Karpas-422 (cell line): ENCODE measurements at regions not wholly inside any gene's neighbourhood (a gene's known extent, or its start where the extent isn't known, plus 50 kb on each side); places are given as distances from the start of the nearest gene placed in this dataset.

Experiments
- DNase-seq: peaks from one replicate; pipeline ENCODE4 v3.0.0-alpha.2; 2015
- H2AFZ ChIP-seq: fragments of 200-600 bp; sonication (generic); 2 replicates; pipeline ENCODE4 v1.6.1; 2014; ENCODE audit warnings: antibody characterized with exemption, low read length, mixed read lengths
- H3K27ac ChIP-seq: fragments of 200-600 bp; sonication (generic); 2 replicates; pipeline ENCODE4 v1.5.1; 2014; ENCODE audit warnings: mild to moderate bottlenecking, low read length, moderate library complexity
- H3K27me3 ChIP-seq: fragments of 200-600 bp; sonication (generic); 2 replicates; pipeline ENCODE4 v1.6.1; 2014; ENCODE audit warnings: low read length, mixed read lengths
- H3K36me3 ChIP-seq: fragments of 200-600 bp; sonication (generic); 2 replicates; pipeline ENCODE4 v1.6.1; 2014; ENCODE audit warnings: low read length, mixed read lengths; ENCODE audit not compliant: insufficient read depth
- H3K4me1 ChIP-seq: fragments of 200-600 bp; sonication (generic); 2 replicates; pipeline ENCODE4 v1.6.1; 2014; ENCODE audit warnings: mild to moderate bottlenecking, low read length, mixed read lengths
- H3K4me2 ChIP-seq: fragments of 200-600 bp; sonication (generic); 2 replicates; pipeline ENCODE4 v1.6.1; 2014; ENCODE audit warnings: low read length, low read depth, mild to moderate bottlenecking; ENCODE audit not compliant: poor library complexity, severe bottlenecking
- H3K4me3 ChIP-seq: fragments of 200-600 bp; sonication (generic); 2 replicates; pipeline ENCODE4 v1.5.1; 2014; ENCODE audit warnings: mild to moderate bottlenecking, antibody characterized with exemption, low read length, mixed read lengths
- H3K79me2 ChIP-seq: fragments of 200-600 bp; sonication (generic); 2 replicates; pipeline ENCODE4 v1.6.1; 2014; ENCODE audit warnings: mild to moderate bottlenecking, low read length, mixed read lengths
- H3K9ac ChIP-seq: fragments of 200-600 bp; sonication (generic); 2 replicates; pipeline ENCODE4 v1.6.0; 2014; ENCODE audit warnings: low read length
- H3K9me2 ChIP-seq: fragments of 200-600 bp; sonication (generic), shearing (Covaris generic); replicated peaks from 2 replicates; pipeline ENCODE4 v1.6.0; 2014; ENCODE audit warnings: mild to moderate bottlenecking, low read length, moderate library complexity; ENCODE audit not compliant: insufficient read depth
- H3K9me3 ChIP-seq: fragments of 300-700, 200-600 bp; sonication (generic); 2 replicates; pipeline ENCODE4 v1.6.1; 2014; ENCODE audit warnings: low read length, mixed read lengths
- H4K20me1 ChIP-seq: fragments of 200-600 bp; sonication (generic); 2 replicates; pipeline ENCODE4 v1.6.1; 2014; ENCODE audit warnings: mild to moderate bottlenecking, antibody characterized with exemption, low read length, low read depth; ENCODE audit not compliant: insufficient read depth

DNA sequence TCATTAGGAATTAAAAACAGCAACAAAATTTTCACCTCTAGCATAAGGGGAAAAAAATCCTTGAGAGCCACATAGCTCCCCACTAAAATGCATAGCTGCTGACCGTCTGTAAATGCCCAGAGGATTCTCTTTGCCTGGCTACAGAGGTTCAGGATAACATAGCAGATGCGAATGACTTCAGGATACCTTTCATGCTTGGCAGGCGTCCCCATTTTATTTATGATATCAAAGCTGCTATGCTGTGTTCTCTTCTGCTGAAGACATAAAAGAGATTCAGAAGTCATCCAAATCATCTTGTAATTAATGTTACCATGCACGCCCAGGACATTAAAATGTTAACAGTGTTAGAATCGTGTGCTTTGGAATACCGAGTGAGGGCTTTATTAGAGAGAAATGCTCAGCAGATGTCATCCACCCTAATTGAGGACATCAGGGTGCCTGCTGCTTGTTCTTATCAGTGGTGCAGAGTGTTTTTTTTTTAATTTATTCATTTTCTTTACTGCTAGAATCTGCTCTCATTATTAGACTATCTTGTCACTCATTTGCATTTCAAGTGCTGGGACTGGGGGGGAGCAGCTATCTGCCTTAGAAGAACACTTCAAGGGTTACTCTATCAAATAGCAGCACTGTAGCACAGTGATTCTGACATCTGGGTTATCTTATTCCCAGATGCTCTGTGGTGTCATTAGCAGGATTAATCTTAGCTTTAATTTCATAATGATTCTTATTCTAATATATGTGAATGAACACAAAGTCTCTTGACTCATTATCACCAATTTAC, 139.5 kb downstream of the ZNF326 start:
- H4K20me1 ChIP-seq = no peaks in the 10 kb centered on the region
- no peaks in the 10 kb centered on the region for H3K36me3 ChIP-seq
- no peaks in the 10 kb centered on the region for H3K9me3 ChIP-seq
- H3K4me3 ChIP-seq = no peak overlapping the region
- H3K4me1 ChIP-seq = no peaks in the 10 kb centered on the region
- H3K9ac ChIP-seq = no peak overlapping the region
- no peaks in the 10 kb centered on the region for H3K27me3 ChIP-seq
- DNase-seq = no peak
- no peaks in the 10 kb centered on the region for H3K9me2 ChIP-seq
- H2AFZ ChIP-seq = no peak overlapping the region
- no peaks in the 10 kb centered on the region for H3K79me2 ChIP-seq
- H3K27ac ChIP-seq = no peak overlapping the region
- H3K4me2 ChIP-seq = no peak overlapping the region

DNA sequence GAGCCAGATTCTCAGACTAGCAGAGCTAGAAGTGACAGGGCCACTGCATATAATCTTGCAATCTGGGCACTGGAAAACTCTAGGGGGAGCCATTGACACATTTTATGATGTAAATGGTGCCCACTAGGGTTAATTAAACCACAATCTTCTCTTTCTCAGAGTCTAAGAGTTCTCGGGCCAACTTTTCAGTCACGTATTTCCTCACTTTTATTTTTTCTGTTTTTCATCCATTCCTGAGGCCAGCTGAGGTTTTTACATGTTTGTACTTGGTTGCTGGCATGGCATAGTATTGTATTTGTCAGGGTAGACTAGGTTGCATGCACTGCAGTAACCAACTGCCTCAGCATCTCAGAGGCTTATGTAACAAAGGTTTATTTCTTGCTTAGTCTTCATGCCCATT, 138.2 kb downstream of the ZNF326 start:
- Histone ChIP-seq H3K4me2 (no peak overlapping the region), H3K27ac (no peak overlapping the region), H3K4me3 (no peak overlapping the region), H3K9ac (no peak overlapping the region), H2AFZ (no peak overlapping the region), H4K20me1 (no peaks in the 10 kb centered on the region), H3K9me2 (no peaks in the 10 kb centered on the region), H3K4me1 (no peaks in the 10 kb centered on the region), H3K27me3 (no peaks in the 10 kb centered on the region), H3K79me2 (no peaks in the 10 kb centered on the region), H3K36me3 (no peaks in the 10 kb centered on the region), H3K9me3 (no peaks in the 10 kb centered on the region)
- DNase-seq = peak; percentile 84

DNA sequence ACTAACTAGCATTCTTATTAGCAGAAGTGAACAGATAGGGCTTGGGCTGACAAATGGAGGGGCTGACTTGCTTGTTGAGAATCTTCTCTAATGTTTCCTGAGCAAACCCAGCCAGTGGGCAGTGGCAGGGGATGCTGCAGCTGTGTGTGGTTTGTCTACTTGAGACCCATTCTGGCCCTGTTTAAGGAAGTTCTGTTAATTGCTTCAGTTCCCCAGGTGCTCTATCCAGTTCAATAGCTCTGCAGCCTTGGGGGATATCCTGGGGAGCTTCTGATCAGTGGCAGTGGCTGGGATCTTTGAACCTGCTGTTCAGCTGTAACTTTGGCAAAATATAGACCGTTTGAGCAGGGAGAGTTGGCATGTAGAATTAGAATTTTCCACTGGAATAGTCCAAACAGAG, 137.4 kb downstream of the ZNF326 start:
- Histone ChIP-seq H3K27me3 (no peaks in the 10 kb centered on the region), H2AFZ (no peak overlapping the region), H3K4me1 (no peaks in the 10 kb centered on the region), H3K9me2 (no peaks in the 10 kb centered on the region), H3K27ac (no peak overlapping the region), H3K9ac (no peak overlapping the region), H3K4me3 (no peak overlapping the region), H3K36me3 (no peaks in the 10 kb centered on the region), H3K4me2 (no peak overlapping the region), H3K9me3 (no peaks in the 10 kb centered on the region), H4K20me1 (no peaks in the 10 kb centered on the region), H3K79me2 (no peaks in the 10 kb centered on the region)
- DNase-seq = no peak

DNA sequence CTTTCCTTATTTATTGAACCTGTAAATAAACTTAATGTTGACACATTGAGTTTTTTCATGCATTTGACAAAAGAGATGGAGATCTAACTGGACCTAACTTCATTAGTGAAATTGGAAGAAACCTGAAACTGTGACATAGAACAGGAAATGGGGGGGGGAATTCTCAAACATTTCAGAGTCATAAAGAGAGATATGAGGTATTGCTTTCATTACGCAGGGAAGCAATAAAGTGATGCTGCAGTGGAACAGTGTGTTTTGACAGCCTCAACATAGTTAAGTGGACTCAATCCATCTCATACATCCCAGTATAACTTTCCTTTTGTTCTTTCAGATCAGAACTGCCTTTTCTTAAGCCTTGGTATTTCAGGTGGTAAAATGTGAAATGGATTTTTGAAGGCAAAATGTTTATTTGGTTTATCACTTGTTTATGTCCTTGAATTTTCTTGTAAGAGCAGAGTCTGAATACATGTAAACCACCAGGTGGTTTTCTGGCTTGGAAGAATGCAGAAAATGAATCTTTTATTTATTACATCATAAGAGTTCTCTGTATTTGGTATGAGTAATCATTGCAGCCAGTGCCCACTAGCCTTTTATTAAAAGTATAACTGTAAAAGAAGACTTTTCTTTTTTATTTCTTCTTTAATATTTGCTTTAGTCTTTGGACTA, 132.5 kb downstream of the ZNF326 start:
- Histone ChIP-seq H2AFZ (no peak overlapping the region), H3K9me3 (no peaks in the 10 kb centered on the region), H3K27me3 (no peaks in the 10 kb centered on the region), H3K4me1 (no peaks in the 10 kb centered on the region), H3K4me2 (no peak overlapping the region), H3K9ac (no peak overlapping the region), H3K79me2 (no peaks in the 10 kb centered on the region), H4K20me1 (no peaks in the 10 kb centered on the region), H3K27ac (no peak overlapping the region), H3K9me2 (no peaks in the 10 kb centered on the region), H3K36me3 (no peaks in the 10 kb centered on the region), H3K4me3 (no peak overlapping the region)
- no peak for DNase-seq

DNA sequence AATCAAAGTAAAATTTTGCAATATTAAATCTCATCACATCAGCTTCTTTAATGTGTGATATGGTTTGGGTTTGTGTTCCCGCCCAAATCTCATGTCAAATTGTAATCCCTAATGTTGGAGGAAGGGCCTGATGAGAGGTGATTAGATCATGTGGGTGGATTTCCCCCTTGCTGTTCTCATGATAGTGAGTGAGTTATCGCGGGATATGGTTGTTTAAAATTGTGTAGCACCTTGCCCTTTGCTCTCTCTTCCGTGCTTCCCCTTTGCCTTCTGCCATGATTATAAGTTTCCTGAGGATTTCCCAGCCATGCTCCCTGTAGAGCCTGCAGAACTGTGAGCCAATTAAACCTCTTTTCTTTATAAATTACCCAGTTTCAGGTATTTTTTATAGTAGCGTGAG, 131.9 kb downstream of the ZNF326 start:
- no peaks in the 10 kb centered on the region for H3K4me1 ChIP-seq
- no peak overlapping the region for H3K9ac ChIP-seq
- no peaks in the 10 kb centered on the region for H3K9me2 ChIP-seq
- no peak overlapping the region for H2AFZ ChIP-seq
- H3K27me3 ChIP-seq = no peaks in the 10 kb centered on the region
- H3K4me2 ChIP-seq = no peak overlapping the region
- no peak for DNase-seq
- no peaks in the 10 kb centered on the region for H3K79me2 ChIP-seq
- H3K36me3 ChIP-seq = no peaks in the 10 kb centered on the region
- H3K9me3 ChIP-seq = no peaks in the 10 kb centered on the region
- H3K27ac ChIP-seq = no peak overlapping the region
- no peak overlapping the region for H3K4me3 ChIP-seq
- H4K20me1 ChIP-seq = no peaks in the 10 kb centered on the region

DNA sequence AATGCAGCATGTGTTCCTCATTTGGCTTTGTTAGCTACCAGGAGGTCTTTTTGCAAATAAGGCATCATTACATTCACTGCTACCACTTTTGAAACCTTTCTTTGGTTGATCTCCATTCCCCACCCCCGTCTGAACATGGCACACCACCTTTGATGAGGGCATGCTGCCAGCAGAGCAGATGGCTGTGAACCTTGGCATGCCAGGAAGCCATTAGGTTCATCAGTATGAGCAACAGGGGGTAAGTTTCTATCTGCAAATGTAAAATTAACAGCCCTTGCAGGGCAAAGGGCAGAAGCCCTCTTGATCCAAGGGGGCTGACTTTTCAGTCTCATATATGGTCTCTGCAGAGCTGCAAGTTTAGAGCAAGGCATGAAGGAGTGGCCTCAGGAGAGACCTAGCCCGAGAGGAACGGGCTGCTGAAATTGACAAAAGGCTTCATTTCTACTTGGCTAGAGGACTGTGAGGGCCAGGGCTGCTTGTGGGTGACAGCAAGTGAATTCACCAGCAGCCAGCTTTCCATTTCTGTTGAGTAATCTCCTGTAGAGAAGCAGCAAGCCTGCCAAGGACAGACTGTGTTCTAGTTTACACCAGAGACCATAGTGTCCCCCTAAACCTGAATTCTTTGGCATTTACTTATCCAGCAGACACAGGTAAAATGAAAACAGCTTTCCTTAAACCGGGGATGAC, 127.9 kb downstream of the ZNF326 start:
- Histone ChIP-seq H3K4me2 (no peak overlapping the region), H4K20me1 (no peaks in the 10 kb centered on the region), H3K4me1 (no peaks in the 10 kb centered on the region), H3K79me2 (no peaks in the 10 kb centered on the region), H3K9ac (no peak overlapping the region), H2AFZ (no peak overlapping the region), H3K27me3 (no peaks in the 10 kb centered on the region), H3K9me3 (no peaks in the 10 kb centered on the region), H3K4me3 (no peak overlapping the region), H3K9me2 (no peaks in the 10 kb centered on the region), H3K36me3 (no peaks in the 10 kb centered on the region), H3K27ac (no peak overlapping the region)
- no peak for DNase-seq

DNA sequence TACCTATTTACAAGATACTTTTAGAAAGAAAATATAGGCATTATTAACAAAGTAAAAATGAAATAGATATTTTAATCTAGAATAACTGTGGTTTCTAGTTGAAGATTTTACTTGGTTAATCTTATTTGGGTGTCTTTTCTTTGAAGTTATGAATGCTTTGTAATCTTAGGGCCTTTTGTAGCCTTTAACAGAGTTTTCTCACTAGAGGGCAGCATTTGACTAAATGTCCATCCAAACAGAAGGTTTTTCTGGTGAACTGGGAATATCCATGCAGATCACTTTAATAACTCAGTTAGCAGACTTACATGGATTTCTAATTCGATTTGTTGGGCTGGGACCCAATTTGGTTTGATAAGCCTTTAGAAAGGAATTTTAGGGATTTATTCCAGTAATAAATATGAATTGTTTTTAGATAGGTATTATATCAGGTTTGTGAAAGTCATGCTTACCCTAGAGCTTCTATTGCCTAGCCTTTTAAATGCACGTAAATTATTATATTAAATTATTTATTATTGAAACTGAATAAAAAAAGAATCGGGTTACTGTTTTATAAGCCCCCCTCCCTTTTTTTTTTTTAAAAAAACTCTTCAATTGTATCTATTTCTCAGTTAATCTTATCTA, 119.7 kb downstream of the ZNF326 start:
- Histone ChIP-seq H3K4me3 (no peak overlapping the region), H3K4me2 (no peak overlapping the region), H2AFZ (no peak overlapping the region), H3K4me1 (no peaks in the 10 kb centered on the region), H3K27ac (no peak overlapping the region), H3K9me3 (no peaks in the 10 kb centered on the region), H3K9ac (no peak overlapping the region), H4K20me1 (no peaks in the 10 kb centered on the region), H3K36me3 (no peaks in the 10 kb centered on the region), H3K79me2 (no peaks in the 10 kb centered on the region), H3K27me3 (peaks cover 4% of the 10 kb centered on the region; the same call in 1 of the 2 replicates), H3K9me2 (no peaks in the 10 kb centered on the region)
- peak; percentile 76 for DNase-seq

DNA sequence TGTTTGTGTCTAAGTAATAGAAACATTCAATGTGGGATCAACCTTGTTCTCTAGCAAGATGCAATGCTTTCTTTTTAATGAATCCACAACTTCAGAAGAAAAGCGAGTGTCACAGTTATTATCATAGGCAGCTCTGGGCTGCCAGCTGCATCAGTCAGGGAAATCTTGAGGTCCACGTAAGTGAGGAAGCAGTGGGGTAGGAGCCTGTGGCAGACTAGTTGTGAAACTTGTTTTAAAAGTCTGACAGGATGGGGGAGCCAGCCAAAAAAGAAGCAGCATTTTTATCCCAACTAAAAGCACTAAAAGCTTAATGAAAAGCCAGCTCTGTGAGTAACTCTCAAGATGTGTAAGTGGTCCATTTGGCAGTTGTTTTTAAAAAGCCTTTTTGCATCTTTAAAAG, 113.1 kb downstream of the ZNF326 start:
- Histone ChIP-seq H2AFZ (no peak overlapping the region), H3K27ac (no peak overlapping the region), H3K4me3 (no peak overlapping the region), H3K4me1 (no peaks in the 10 kb centered on the region), H3K9ac (no peak overlapping the region), H4K20me1 (no peaks in the 10 kb centered on the region), H3K36me3 (no peaks in the 10 kb centered on the region), H3K27me3 (peaks cover 4% of the 10 kb centered on the region; the same call in 1 of the 2 replicates), H3K9me2 (no peaks in the 10 kb centered on the region), H3K9me3 (no peaks in the 10 kb centered on the region), H3K4me2 (no peak overlapping the region), H3K79me2 (no peaks in the 10 kb centered on the region)
- no peak for DNase-seq
